NB4 (cell line): ENCODE measurements at regions not wholly inside any gene's neighbourhood (a gene's known extent, or its start where the extent isn't known, plus 50 kb on each side); places are given as distances from the start of the nearest gene placed in this dataset.

Source experiments
- DNase-seq: peaks from one replicate; pipeline ENCODE4 v3.0.0; 2010; ENCODE audit warnings: low read depth
- H3K4me3 ChIP-seq: one replicate; pipeline ENCODE4 v1.5.1; 2011; ENCODE audit warnings: mild to moderate bottlenecking, low read depth, low read length, moderate library complexity
- MYC ChIP-seq: IDR thresholded peaks from 2 replicates; pipeline ENCODE4 v1.6.1; 2011; ENCODE audit warnings: low read depth, low read length
- POLR2A ChIP-seq: IDR thresholded peaks from 2 replicates; pipeline ENCODE4 v1.6.1; 2011; ENCODE audit warnings: mild to moderate bottlenecking; ENCODE audit not compliant: insufficient read length; ENCODE audit errors: extremely low read depth
- TF ChIP-seq, protein P1 (sequence below): IDR thresholded peaks from 2 replicates; pipeline ENCODE4 v1.6.1; 2011; ENCODE audit warnings: low read depth, low read length
- TF ChIP-seq, protein P2 (sequence below): IDR thresholded peaks from one replicate; pipeline ENCODE4 v1.5.1; 2012; ENCODE audit warnings: low read depth, low read length

DNA sequence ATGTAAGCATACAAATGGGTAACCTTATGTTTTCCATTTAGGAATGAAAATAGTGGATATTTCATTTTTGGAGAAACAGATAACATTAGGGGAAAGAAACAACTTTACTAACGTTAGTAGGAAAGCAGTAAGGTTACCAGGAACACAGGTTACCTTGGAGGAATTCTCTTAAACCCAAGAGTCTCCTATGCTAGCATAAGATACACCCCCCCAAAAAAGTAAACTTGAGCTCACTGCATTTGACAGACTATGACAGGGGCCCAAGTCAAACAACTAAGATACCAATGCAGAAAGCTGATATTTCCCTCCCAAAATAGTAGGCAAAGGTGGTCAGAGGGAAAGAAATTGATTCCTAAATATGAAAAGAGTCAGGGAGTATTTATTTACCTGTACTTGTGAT, 656.9 kb downstream of the DSC3 start:
- TF ChIP-seq MYC, result no peak
- TF ChIP-seq POLR2A, result no peak
- TF ChIP-seq, protein P1, sequence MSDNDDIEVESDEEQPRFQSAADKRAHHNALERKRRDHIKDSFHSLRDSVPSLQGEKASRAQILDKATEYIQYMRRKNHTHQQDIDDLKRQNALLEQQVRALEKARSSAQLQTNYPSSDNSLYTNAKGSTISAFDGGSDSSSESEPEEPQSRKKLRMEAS, result no peak
- TF ChIP-seq, protein P2, sequence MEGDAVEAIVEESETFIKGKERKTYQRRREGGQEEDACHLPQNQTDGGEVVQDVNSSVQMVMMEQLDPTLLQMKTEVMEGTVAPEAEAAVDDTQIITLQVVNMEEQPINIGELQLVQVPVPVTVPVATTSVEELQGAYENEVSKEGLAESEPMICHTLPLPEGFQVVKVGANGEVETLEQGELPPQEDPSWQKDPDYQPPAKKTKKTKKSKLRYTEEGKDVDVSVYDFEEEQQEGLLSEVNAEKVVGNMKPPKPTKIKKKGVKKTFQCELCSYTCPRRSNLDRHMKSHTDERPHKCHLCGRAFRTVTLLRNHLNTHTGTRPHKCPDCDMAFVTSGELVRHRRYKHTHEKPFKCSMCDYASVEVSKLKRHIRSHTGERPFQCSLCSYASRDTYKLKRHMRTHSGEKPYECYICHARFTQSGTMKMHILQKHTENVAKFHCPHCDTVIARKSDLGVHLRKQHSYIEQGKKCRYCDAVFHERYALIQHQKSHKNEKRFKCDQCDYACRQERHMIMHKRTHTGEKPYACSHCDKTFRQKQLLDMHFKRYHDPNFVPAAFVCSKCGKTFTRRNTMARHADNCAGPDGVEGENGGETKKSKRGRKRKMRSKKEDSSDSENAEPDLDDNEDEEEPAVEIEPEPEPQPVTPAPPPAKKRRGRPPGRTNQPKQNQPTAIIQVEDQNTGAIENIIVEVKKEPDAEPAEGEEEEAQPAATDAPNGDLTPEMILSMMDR, result no peak
- no peak overlapping the region for H3K4me3 ChIP-seq
- DNase-seq, result no peak

DNA sequence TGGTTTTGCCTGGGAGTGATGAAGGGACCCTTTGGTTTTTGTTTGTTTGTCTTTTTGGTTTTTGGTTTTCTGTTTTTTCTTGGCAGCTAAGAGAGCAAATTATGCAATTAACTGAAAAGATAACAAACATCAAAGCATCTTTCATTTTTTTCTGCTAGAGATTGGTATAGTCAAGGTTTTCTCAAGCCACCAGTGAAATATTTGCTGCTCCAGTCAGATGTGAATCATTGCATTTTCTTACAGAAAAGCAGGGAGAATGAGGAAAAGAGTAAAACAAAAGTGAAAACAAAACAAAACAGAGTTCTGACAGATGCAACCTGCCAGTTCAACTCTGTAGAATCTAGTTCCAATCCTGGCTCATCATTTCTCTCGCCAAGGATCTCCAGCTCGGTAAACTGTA, 660.7 kb downstream of the DSC3 start:
- TF ChIP-seq, protein P1, result no peak
- TF ChIP-seq MYC, result no peak
- DNase-seq, result no peak
- H3K4me3 ChIP-seq, result no peak overlapping the region

DNA sequence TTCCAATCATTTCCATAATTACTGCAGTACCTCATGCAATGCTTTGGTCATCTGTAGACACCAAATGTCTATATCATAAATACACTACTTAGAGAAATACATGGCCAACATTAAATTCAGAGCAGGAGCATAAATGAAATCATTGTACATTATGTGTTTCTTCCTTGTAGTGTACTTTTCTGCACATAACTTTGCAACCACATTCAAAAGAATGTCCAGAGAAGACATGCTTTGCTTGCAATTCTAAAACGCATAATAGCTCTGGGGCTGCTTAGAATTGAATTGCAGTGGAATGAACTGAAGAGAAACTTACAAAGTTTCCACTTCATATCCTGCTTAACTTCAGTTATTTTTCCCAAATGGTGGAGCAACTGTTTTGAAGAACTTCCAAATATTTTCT, 664.4 kb downstream of the DSC3 start:
- DNase-seq, result no peak
- TF ChIP-seq, protein P2, result no peak
- TF ChIP-seq, protein P1, result no peak
- TF ChIP-seq MYC (no peak), POLR2A (no peak)
- no peak overlapping the region for H3K4me3 ChIP-seq

DNA sequence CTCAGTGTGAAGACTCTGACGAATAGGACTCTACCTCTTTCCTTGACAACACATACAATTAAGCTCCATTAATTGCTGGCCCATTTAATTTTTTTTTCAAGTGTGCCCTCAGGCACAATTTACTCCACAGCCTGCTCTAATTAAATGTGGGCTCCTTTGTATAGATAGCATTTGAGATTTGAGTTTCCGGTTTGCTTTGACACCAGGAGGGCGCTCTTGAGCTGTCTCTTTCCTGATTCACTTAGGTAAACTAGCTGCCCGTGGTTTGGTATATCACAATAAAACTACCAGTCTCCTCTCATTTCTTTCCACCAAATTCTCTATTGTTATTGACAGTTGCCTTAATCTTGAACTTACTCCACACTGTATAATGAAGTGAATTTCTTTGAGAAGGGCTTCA, 666.0 kb downstream of the DSC3 start:
- DNase-seq, result peak; percentile 49
- TF ChIP-seq POLR2A, result no peak
- TF ChIP-seq, protein P1, result no peak
- TF ChIP-seq, protein P2, result peak; percentile 37
- no peak overlapping the region for H3K4me3 ChIP-seq

DNA sequence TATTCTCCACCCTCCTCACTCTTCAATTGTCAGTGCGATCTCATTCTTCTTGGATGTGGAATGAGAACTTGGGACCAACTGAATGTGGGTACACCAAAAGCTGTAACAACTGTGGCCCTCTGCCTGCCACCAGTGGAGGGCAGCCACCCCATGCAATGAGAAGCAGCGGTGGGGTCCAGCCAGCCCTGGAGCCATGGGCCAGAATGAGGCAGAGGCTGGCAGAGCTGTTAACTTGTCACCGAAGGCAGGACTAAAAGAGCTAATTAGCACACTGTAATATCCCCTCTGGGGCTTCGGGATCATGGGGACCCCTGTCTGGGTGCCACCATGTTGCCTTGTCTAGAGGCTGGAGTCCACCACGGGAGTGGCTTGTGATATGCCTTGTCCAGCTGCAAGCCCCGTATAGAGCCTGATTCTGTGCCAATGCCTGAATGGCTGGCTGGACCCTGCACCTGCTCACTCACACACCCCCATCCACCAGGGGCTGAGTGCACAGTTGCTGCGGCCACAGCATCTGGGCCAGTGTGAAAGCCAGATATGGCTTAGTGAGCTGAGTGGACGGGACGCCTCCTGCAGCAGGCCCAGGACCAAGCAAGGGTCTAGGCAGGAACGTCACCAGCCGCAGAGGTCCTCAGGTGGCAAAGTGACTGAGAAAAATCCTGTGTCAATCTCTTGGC, 680.5 kb downstream of the DSC3 start:
- no peak for DNase-seq
- no peak overlapping the region for H3K4me3 ChIP-seq
- TF ChIP-seq MYC, result no peak
- TF ChIP-seq POLR2A, result no peak
- TF ChIP-seq, protein P2, result no peak
- TF ChIP-seq, protein P1, result no peak

DNA sequence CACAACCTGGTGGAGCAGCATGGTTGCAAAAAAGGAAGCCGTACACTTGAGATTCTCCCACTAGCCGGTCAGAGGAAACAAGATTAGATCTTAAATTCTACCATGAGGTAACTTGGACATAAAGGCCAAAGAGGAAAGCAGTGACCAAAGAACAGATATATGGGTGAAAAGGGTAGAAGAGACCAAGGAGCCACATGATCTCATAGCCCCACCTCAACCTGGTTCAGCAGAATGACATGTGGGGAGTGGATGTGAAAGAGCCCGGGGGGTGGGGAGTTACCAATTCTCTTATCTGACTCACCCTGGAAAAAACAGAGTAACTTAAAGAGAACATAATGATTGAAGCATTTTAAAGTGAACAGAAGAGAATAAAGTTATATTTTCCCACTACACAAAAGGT, 683.0 kb downstream of the DSC3 start:
- TF ChIP-seq, protein P2, result no peak
- TF ChIP-seq, protein P1, result no peak
- no peak; the same call in 1 of the 2 replicates for TF ChIP-seq MYC
- TF ChIP-seq POLR2A, result no peak
- no peak overlapping the region for H3K4me3 ChIP-seq
- DNase-seq, result peak; percentile 65
